ENCODE measurements at regions not wholly inside any gene's neighbourhood (a gene's known extent, or its start where the extent isn't known, plus 50 kb on each side); places are given as distances from the start of the nearest gene placed in this dataset.

- TF ChIP-seq CTCF (IDR thresholded peaks at IDR 0.05) (no peak), POLR2A (IDR thresholded peaks at IDR 0.05) (no peak)
- intact Hi-C loops (cut with DNase I; ENCODE audit: low total_unique reads): no loop called here
- DNase-seq: no peak
- Histone ChIP-seq H3K27me3 (no peaks in the 10 kb centered on the region), H3K4me1 (no peaks in the 10 kb centered on the region), H3K9me3 (no peaks in the 10 kb centered on the region), H3K27ac (no peak overlapping the region), H3K36me3 (ENCODE audit: low read depth, missing control alignments) (no peaks in the 10 kb centered on the region), H3K4me3 (no peak overlapping the region)
These were observed 54.7 kb downstream of the GLUD2 start for GRCh38 chrX:121102101-121102500.

- no peaks in the 10 kb centered on the region for H3K27me3 ChIP-seq
- H3K4me3 ChIP-seq: no peak overlapping the region
- TF ChIP-seq POLR2A (IDR thresholded peaks at IDR 0.05): no peak
- TF ChIP-seq CTCF (IDR thresholded peaks at IDR 0.05): no peak
- intact Hi-C loops (cut with DNase I; ENCODE audit: low total_unique reads): no loop called here
- no peak overlapping the region for H3K27ac ChIP-seq
- H3K36me3 ChIP-seq (ENCODE audit: low read depth, missing control alignments): no peaks in the 10 kb centered on the region
- H3K4me1 ChIP-seq: no peaks in the 10 kb centered on the region
- no peak for DNase-seq
- H3K9me3 ChIP-seq: no peaks in the 10 kb centered on the region
These were observed 56.0 kb downstream of the GLUD2 start for GRCh38 chrX:121103381-121103780.

- Histone ChIP-seq H3K27me3 (no peaks in the 10 kb centered on the region), H3K4me3 (no peak overlapping the region), H3K27ac (no peak overlapping the region), H3K4me1 (no peaks in the 10 kb centered on the region), H3K36me3 (ENCODE audit: low read depth, missing control alignments) (no peaks in the 10 kb centered on the region), H3K9me3 (no peaks in the 10 kb centered on the region)
- no peak for DNase-seq
- WGBS, 2 donors: 94 to 96% methylated on average over 7 of the region's 7 CpGs
- intact Hi-C loops (cut with DNase I; ENCODE audit: low total_unique reads): no loop called here
- TF ChIP-seq POLR2A (IDR thresholded peaks at IDR 0.05) (no peak), CTCF (IDR thresholded peaks at IDR 0.05) (no peak)
These were observed 59.2 kb downstream of the GLUD2 start for GRCh38 chrX:121106484-121107235.

DNA sequence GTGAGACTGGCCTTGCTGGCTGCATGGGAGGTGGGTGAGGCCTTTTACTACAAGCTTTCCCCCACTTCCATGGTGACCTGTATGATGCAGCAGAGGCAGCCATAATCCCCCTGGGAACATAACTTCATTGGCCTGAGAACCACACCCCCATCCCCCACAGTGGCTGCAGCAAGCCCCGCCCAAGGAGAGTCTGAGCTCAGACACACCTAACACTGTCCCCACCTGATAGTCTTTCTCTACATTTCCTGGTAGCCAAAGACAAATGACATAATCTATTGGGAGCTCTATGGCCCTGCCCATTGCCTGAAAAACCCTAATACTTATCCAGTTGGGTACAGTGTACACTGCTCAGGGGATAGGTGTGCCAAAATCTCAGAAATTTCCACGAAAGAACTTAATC, 62.6 kb downstream of the GLUD2 start:
- H3K36me3 ChIP-seq (ENCODE audit: low read depth, missing control alignments): no peaks in the 10 kb centered on the region
- no peak overlapping the region for H3K27ac ChIP-seq
- no peaks in the 10 kb centered on the region for H3K27me3 ChIP-seq
- no peak for TF ChIP-seq CTCF (IDR thresholded peaks at IDR 0.05)
- TF ChIP-seq POLR2A (IDR thresholded peaks at IDR 0.05): no peak
- 86 to 91% methylated on average over 1 to 2 of the region's 2 CpGs for WGBS, 2 donors
- H3K4me1 ChIP-seq: no peaks in the 10 kb centered on the region
- intact Hi-C loops (cut with DNase I; ENCODE audit: low total_unique reads): no loop called here
- DNase-seq: no peak
- H3K4me3 ChIP-seq: no peak overlapping the region
- H3K9me3 ChIP-seq: no peaks in the 10 kb centered on the region

DNA sequence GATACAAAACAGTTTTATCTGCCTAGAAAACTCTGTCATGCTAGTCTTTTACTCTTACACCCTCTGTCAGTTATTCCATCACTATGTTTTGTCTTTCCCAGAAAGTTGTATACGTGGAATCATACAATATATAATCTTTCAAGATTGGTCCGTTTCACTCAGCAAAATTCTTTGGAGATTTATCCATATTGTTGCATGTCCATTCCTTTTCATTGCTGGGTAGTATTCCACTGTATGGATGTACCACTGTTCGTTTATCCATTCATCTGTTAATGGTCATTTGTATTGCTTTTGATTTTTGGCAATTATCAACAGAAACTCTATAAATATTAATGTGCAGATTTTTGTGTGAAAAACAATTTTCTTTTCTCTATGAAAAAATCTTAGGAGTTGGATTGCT, 63.1 kb downstream of the GLUD2 start:
- intact Hi-C loops (cut with DNase I; ENCODE audit: low total_unique reads): no loop called here
- Histone ChIP-seq H3K4me1 (no peaks in the 10 kb centered on the region), H3K9me3 (no peaks in the 10 kb centered on the region), H3K36me3 (ENCODE audit: low read depth, missing control alignments) (no peaks in the 10 kb centered on the region), H3K4me3 (no peak overlapping the region), H3K27me3 (no peaks in the 10 kb centered on the region), H3K27ac (no peak overlapping the region)
- WGBS, 2 donors: 85 to 92% methylated on average over 3 of the region's 3 CpGs
- DNase-seq: no peak
- TF ChIP-seq CTCF (IDR thresholded peaks at IDR 0.05) (no peak), POLR2A (IDR thresholded peaks at IDR 0.05) (no peak)

Measured in testis (tissue), 2 donors.